Stimulated activated naive CD8-positive, alpha-beta T cell treated with anti-CD3 and anti-CD28 coated beads, Interleukin-15, Interleukin-2, amounts not matched to agents 100 U/mL and 50 U/mL, for 24 hours (primary cell): ENCODE measurements at regions not wholly inside any gene's neighbourhood (a gene's known extent, or its start where the extent isn't known, plus 50 kb on each side); places are given as distances from the start of the nearest gene placed in this dataset.

Source experiments
- ATAC-seq: fragments of 150-1000 bp; cut with Tn5 transposase; one replicate; pipeline ENCODE4 v1.10.0; 2021
- DNase-seq: peaks from one replicate; pipeline ENCODE4 v3.0.0; 2021

GRCh38 chr14:53545217-53545616 lies 392.1 kb upstream of the DDHD1 start:
- ATAC-seq (no peak), DNase-seq (no peak)

GRCh38 chr14:53542732-53543131 lies 389.6 kb upstream of the DDHD1 start:
- DNase-seq (no peak), ATAC-seq (no peak)

- DNase-seq (no peak), ATAC-seq (no peak)
Observed at GRCh38 chr14:53541411-53541810, 388.3 kb upstream of the DDHD1 start.

GRCh38 chr14:53539489-53540126 lies 386.5 kb upstream of the DDHD1 start:
- ATAC-seq (peak; percentile 57), DNase-seq (peak; percentile 64)

GRCh38 chr14:53538316-53538881 lies 385.3 kb upstream of the DDHD1 start:
- ATAC-seq, result no peak
- DNase-seq, result no peak

- ATAC-seq (no peak), DNase-seq (no peak)
Observed at GRCh38 chr14:53537422-53538315, 384.5 kb upstream of the DDHD1 start.

- no peak for ATAC-seq
- DNase-seq, result no peak
Observed at GRCh38 chr14:53536446-53536845, 383.3 kb upstream of the DDHD1 start.

GRCh38 chr14:53534841-53535240 lies 381.7 kb upstream of the DDHD1 start:
- DNase-seq, result no peak
- no peak for ATAC-seq

GRCh38 chr14:53533384-53533970 lies 380.4 kb upstream of the DDHD1 start:
- no peak for DNase-seq
- no peak for ATAC-seq

GRCh38 chr14:53532853-53533252 lies 379.7 kb upstream of the DDHD1 start:
- no peak for DNase-seq
- no peak for ATAC-seq

- DNase-seq (no peak), ATAC-seq (no peak)
Observed at GRCh38 chr14:53531730-53532129, 378.6 kb upstream of the DDHD1 start.

- DNase-seq (no peak), ATAC-seq (no peak)
Observed at GRCh38 chr14:53531156-53531555, 378.0 kb upstream of the DDHD1 start.

GRCh38 chr14:53529519-53529918 lies 376.4 kb upstream of the DDHD1 start:
- DNase-seq (no peak), ATAC-seq (no peak)

GRCh38 chr14:53528185-53528671 lies 375.1 kb upstream of the DDHD1 start:
- no peak for DNase-seq
- no peak for ATAC-seq

GRCh38 chr14:53526200-53526599 lies 373.1 kb upstream of the DDHD1 start:
- ATAC-seq, result no peak
- no peak for DNase-seq

GRCh38 chr14:53525608-53526007 lies 372.5 kb upstream of the DDHD1 start:
- ATAC-seq, result no peak

GRCh38 chr14:53524391-53524790 lies 371.3 kb upstream of the DDHD1 start:
- DNase-seq (no peak), ATAC-seq (no peak)

More at GRCh38 chr14:53525608-53526007, 372.5 kb upstream of the DDHD1 start:
- DNase-seq, result no peak

- ATAC-seq (no peak), DNase-seq (no peak)
Observed at GRCh38 chr14:53523226-53523625, 370.1 kb upstream of the DDHD1 start.

GRCh38 chr14:53520078-53520928 lies 367.2 kb upstream of the DDHD1 start:
- ATAC-seq, result no peak
- no peak for DNase-seq

GRCh38 chr14:53519137-53519536 lies 366.0 kb upstream of the DDHD1 start:
- ATAC-seq, result no peak
- DNase-seq, result no peak

- DNase-seq (no peak), ATAC-seq (no peak)
Observed at GRCh38 chr14:53517270-53517960, 364.3 kb upstream of the DDHD1 start.
